GM19025 (cell line): ENCODE measurements at regions not wholly inside any gene's neighbourhood (a gene's known extent, or its start where the extent isn't known, plus 50 kb on each side); places are given as distances from the start of the nearest gene placed in this dataset.
"Not testable (repeated sequence)": the region's sequence is repeated elsewhere in the genome, so short reads cannot be mapped to it uniquely, and the experiment has no call there.

ENCODE experiments used
- ATAC-seq: cut with Tn5 transposase; IDR thresholded peaks from one replicate; pipeline ENCODE4 v1.9.1; 2021; ENCODE audit warnings: mild to moderate bottlenecking, low read depth, moderate library complexity; ENCODE audit not compliant: unreplicated experiment

GRCh38 chr12:80045594-80045993 lies 53.7 kb upstream of the OTOGL start:
- no peak for ATAC-seq

- no peak for ATAC-seq
These were observed 54.7 kb upstream of the OTOGL start for GRCh38 chr12:80044694-80045046.

GRCh38 chr12:80041692-80042091 lies 57.6 kb upstream of the OTOGL start:
- ATAC-seq = no peak

- no peak for ATAC-seq
These were observed 58.3 kb upstream of the OTOGL start for GRCh38 chr12:80041071-80041470.

GRCh38 chr12:80040075-80040738 lies 59.1 kb upstream of the OTOGL start:
- no peak for ATAC-seq

GRCh38 chr12:80038062-80038560 lies 61.2 kb upstream of the OTOGL start:
- ATAC-seq = no peak

GRCh38 chr12:80033448-80033847 lies 65.9 kb upstream of the OTOGL start:
- no peak for ATAC-seq

- ATAC-seq = no peak
These were observed 66.4 kb upstream of the OTOGL start for GRCh38 chr12:80032946-80033345.

- ATAC-seq = no peak
These were observed 68.1 kb upstream of the OTOGL start for GRCh38 chr12:80031229-80031628.

GRCh38 chr12:80025638-80026037 lies 73.7 kb upstream of the OTOGL start:
- no peak for ATAC-seq

- ATAC-seq = no peak
These were observed 79.6 kb upstream of the OTOGL start for GRCh38 chr12:80019691-80020090.

GRCh38 chr12:80018119-80018518 lies 81.2 kb upstream of the OTOGL start:
- no peak for ATAC-seq

- no peak for ATAC-seq
These were observed 82.0 kb upstream of the OTOGL start for GRCh38 chr12:80017261-80017870.

- no peak for ATAC-seq
These were observed 81.8 kb upstream of the PPP1R12A start for GRCh38 chr12:80016684-80017083.

- ATAC-seq = no peak
These were observed 80.8 kb upstream of the PPP1R12A start for GRCh38 chr12:80015660-80016059.

- ATAC-seq = not testable (repeated sequence)
These were observed 68.8 kb upstream of the PPP1R12A start for GRCh38 chr12:80003744-80004143.

GRCh38 chr12:80001562-80001961 lies 66.7 kb upstream of the PPP1R12A start:
- ATAC-seq = no peak

GRCh38 chr12:80000831-80001230 lies 65.9 kb upstream of the PPP1R12A start:
- ATAC-seq = no peak

GRCh38 chr12:79998554-79998953 lies 63.7 kb upstream of the PPP1R12A start:
- no peak for ATAC-seq

GRCh38 chr12:79997096-79997791 lies 62.3 kb upstream of the PPP1R12A start:
- ATAC-seq = peak; percentile 98

- ATAC-seq = not testable (repeated sequence)
These were observed 60.6 kb upstream of the PPP1R12A start for GRCh38 chr12:79995385-79996084.
